OCI-LY7 (cell line): ENCODE measurements at regions not wholly inside any gene's neighbourhood (a gene's known extent, or its start where the extent isn't known, plus 50 kb on each side); places are given as distances from the start of the nearest gene placed in this dataset.

Experiments
- EZH2phosphoT487 ChIP-seq: fragments of 200-600 bp; sonication (generic); IDR thresholded peaks from 2 replicates; pipeline ENCODE4 v1.6.1; 2018; ENCODE audit warnings: low read depth, borderline replicate concordance, mild to moderate bottlenecking, mixed run types, antibody characterized with exemption, low read length, moderate library complexity, mixed read lengths
- TF ChIP-seq, protein P1 (sequence below): fragments of 200-600 bp; sonication (generic); conservative IDR thresholded peaks from 2 replicates; pipeline ENCODE4 v1.5.1; 2014; ENCODE audit warnings: mild to moderate bottlenecking, antibody characterized with exemption, low read length, moderate library complexity, mixed read lengths

DNA sequence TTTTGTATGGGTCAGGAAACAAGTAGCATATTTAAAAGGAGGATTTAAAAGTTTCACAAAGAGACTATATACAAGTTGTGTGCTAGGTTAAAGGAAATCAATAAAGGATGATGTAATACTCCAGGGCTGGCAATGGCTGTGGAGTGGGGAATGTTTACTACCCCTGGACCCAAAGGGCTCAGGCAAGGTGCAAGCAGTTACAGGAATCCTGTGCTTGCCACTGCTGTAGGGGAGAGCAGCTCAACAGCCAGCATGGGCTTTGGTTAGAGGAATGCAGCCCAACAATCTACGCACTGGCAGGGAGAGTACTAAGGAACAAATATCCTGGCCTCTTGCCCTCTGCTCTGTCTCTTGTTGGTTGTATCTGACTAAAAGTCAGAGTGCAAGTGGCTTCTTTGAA lies 1642.2 kb downstream of the KHDRBS2 start:
- TF ChIP-seq, protein P1, sequence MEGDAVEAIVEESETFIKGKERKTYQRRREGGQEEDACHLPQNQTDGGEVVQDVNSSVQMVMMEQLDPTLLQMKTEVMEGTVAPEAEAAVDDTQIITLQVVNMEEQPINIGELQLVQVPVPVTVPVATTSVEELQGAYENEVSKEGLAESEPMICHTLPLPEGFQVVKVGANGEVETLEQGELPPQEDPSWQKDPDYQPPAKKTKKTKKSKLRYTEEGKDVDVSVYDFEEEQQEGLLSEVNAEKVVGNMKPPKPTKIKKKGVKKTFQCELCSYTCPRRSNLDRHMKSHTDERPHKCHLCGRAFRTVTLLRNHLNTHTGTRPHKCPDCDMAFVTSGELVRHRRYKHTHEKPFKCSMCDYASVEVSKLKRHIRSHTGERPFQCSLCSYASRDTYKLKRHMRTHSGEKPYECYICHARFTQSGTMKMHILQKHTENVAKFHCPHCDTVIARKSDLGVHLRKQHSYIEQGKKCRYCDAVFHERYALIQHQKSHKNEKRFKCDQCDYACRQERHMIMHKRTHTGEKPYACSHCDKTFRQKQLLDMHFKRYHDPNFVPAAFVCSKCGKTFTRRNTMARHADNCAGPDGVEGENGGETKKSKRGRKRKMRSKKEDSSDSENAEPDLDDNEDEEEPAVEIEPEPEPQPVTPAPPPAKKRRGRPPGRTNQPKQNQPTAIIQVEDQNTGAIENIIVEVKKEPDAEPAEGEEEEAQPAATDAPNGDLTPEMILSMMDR = no peak
- TF ChIP-seq EZH2phosphoT487 = no peak
